Retinal pigment epithelial cell (primary cell): ENCODE measurements at regions not wholly inside any gene's neighbourhood (a gene's known extent, or its start where the extent isn't known, plus 50 kb on each side); places are given as distances from the start of the nearest gene placed in this dataset.

Experiments
- DNase-seq: peaks from one replicate; pipeline ENCODE4 v3.0.0-alpha.2; 2010; ENCODE audit warnings: low read depth
- H3K4me3 ChIP-seq: 2 replicates; pipeline ENCODE4 v1.5.1; 2011; ENCODE audit warnings: mild to moderate bottlenecking, low read length, control low read depth, moderate library complexity
- CTCF ChIP-seq: conservative IDR thresholded peaks from 2 replicates; pipeline ENCODE4 v1.5.1; 2011; ENCODE audit warnings: low read depth, low read length, control low read depth, inconsistent platforms

DNA sequence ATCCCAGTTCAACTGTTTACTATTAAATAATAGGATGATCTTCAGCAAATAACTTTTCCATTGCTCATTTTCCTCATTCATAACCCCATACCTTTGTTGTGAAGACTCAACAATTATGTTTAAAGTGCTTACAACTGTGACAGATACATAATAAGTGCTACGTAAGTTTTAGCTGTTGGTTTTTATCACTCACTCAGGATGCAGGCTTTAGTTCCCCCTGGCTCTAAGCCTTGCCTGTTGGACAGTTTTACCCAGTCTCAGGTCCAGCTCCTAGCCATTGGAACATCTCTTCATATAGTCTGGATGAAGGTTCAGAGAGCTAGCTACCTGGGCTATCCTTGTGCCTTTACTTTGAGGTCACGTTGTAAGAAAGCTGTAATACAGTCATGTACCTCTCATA, 353.2 kb downstream of the CRPPA start:
- TF ChIP-seq CTCF: no peak
- DNase-seq: no peak
- no peak overlapping the region for H3K4me3 ChIP-seq

DNA sequence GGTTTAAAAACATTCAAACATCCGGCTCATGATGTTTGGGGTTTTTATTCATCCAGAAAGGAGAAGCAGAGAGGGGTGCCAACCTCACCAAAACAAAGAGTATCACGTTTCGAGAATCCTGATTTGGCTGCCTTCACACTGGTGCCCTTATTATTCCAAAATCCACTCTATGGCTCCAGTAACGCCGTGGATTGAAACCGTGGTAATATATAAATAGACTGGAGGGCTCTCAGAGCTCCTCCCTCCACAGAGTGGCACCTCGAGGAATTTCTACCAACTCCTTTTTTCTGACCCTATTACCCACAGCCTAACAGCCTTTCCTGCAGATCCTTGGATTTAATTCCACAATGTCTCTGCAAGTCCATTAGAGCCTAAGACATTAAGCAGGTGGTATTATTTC, 353.6 kb downstream of the CRPPA start:
- DNase-seq: no peak
- no peak overlapping the region for H3K4me3 ChIP-seq
- no peak for TF ChIP-seq CTCF

DNA sequence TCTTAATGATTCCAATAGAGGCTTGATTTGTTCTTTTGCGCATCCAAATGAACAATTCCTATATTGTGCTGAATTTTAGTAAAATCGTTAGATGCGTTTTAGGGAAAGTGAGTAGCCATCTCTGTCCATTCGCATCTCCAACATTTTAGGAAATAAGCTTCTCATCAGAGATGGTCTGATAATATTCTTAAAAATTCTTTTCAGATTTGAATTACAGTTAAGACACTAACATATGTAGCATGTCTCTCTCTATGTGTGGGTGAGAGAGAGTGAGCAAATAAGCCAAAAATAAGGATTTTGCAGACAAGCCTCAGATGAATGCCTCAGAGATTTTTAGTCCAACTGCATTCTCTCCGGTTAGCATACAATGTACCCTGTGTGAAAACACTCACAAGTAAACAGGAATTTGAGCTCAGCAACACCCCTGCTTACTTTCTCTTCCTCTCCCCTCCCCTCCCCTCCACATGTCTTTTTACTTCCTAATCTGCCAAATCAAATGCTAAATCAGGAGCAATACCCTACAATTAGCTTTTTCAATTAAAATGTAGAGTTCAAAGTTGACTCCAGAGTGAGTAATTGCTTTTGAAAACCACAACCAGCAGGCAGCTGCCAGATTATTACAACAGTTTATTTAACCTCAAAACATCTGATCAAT, 354.4 kb downstream of the CRPPA start:
- no peak for TF ChIP-seq CTCF
- no peak for DNase-seq
- no peak overlapping the region for H3K4me3 ChIP-seq

GRCh38 chr7:16065939-16066338, 355.4 kb downstream of the CRPPA start:
- TF ChIP-seq CTCF: no peak
- H3K4me3 ChIP-seq: no peak overlapping the region

GRCh38 chr7:16063716-16064675, 357.3 kb downstream of the CRPPA start:
- DNase-seq: no peak
- H3K4me3 ChIP-seq: no peak overlapping the region
- TF ChIP-seq CTCF: no peak

More at GRCh38 chr7:16065939-16066338, 355.4 kb downstream of the CRPPA start:
- no peak for DNase-seq

DNA sequence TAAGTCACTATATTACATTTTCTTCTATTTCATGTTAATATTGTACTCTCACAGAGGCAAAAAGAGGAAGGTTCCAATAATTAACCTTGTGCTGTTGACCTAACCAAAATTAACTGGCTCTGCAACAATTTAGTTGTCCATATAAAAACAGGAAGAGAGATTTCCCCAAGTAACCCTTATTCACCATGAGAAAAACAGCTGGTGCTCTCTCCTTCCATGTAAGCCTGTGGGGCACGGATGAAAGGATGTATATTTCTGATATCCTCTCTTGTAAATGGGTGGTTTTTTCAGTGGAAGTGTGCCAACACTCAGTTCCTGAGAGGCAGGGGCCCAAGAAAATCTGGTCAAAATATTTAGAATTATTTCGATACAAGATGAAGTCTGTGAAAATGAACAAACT, 358.1 kb downstream of the CRPPA start:
- no peak for TF ChIP-seq CTCF
- H3K4me3 ChIP-seq: no peak overlapping the region
- DNase-seq: no peak
